ENCODE measurements at regions not wholly inside any gene's neighbourhood (a gene's known extent, or its start where the extent isn't known, plus 50 kb on each side); places are given as distances from the start of the nearest gene placed in this dataset.

- TF ChIP-seq POLR2A (conservative IDR thresholded peaks at IDR 0.05) (no peak), POLR2G (IDR thresholded peaks at IDR 0.05; ENCODE audit: low read depth, low read length) (no peak), NCOA1 (IDR thresholded peaks at IDR 0.05; ENCODE audit: low read depth) (no peak), CTCF (IDR thresholded peaks at IDR 0.05 in 2 of 3, conservative IDR thresholded peaks at IDR 0.05 in 1 of 3; ENCODE audit: insufficient read depth in 2 of 3, low read depth in 1 of 3, low read length in 3 of 3) (no peak), POLR2AphosphoS5 (IDR thresholded peaks at IDR 0.05; ENCODE audit: control insufficient read depth, insufficient read depth, low read depth, low read length) (no peak), RFX1 (IDR thresholded peaks at IDR 0.05) (no peak), MXI1 (IDR thresholded peaks at IDR 0.05; ENCODE audit: low read depth, low read length) (no peak), ZHX1 (conservative IDR thresholded peaks at IDR 0.05; ENCODE audit: low read length) (no peak), BMI1 (IDR thresholded peaks at IDR 0.05; ENCODE audit: low read length) (no peak), NFRKB (IDR thresholded peaks at IDR 0.05; ENCODE audit: low read depth) (no peak), ZNF311 (CRISPR knock-in tag; IDR thresholded peaks at IDR 0.05) (no peak), TCF7L2 (IDR thresholded peaks at IDR 0.05; ENCODE audit: low read depth, low read length) (no peak), MAX (CRISPR knock-in tag; IDR thresholded peaks at IDR 0.05) (no peak)
These were observed 535.6 kb downstream of the QKI start for GRCh38 chr6:163950159-163950558.

All from K562 (cell line).